ENCODE measurements at regions not wholly inside any gene's neighbourhood (a gene's known extent, or its start where the extent isn't known, plus 50 kb on each side); places are given as distances from the start of the nearest gene placed in this dataset.
"Not testable (repeated sequence)": the region's sequence is repeated elsewhere in the genome, so short reads cannot be mapped to it uniquely, and the experiment has no call there.

DNA sequence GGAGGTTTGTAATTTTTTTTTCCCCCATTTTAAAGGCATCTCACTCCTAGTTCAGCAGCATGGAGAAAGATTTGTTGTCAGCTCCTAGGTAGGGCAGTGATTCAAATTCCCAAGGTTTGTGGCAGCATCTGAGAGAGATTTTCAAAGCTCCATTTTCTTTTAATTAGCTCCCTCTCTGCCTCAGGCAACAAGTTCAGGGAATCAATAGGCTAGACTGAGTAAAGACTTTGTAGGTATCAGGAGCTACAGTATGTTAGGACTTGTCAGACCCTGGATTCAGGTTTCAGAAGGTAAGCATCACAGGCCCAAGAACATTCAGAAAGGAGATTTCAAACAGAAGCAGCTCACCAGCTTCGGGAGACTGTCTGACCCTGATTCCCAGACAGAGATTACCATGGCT is 273.3 kb upstream of the ERBB4 start:
- DNase-seq (ENCODE audit: low read depth, low spot score) = no peak
- POLR2A ChIA-PET = no interaction called here
- Histone ChIP-seq H3K9me3 (ENCODE audit: control insufficient read depth, insufficient read depth, low read length) (no peaks in the 10 kb centered on the region), H3K27me3 (ENCODE audit: control insufficient read depth, insufficient read depth, low read length) (no peaks in the 10 kb centered on the region), H3K4me3 (ENCODE audit: low read depth, low read length) (no peak overlapping the region), H3K27ac (ENCODE audit: low read depth, low read length) (no peak overlapping the region)
- CTCF ChIA-PET = no interaction called here
- TF ChIP-seq, protein P1, sequence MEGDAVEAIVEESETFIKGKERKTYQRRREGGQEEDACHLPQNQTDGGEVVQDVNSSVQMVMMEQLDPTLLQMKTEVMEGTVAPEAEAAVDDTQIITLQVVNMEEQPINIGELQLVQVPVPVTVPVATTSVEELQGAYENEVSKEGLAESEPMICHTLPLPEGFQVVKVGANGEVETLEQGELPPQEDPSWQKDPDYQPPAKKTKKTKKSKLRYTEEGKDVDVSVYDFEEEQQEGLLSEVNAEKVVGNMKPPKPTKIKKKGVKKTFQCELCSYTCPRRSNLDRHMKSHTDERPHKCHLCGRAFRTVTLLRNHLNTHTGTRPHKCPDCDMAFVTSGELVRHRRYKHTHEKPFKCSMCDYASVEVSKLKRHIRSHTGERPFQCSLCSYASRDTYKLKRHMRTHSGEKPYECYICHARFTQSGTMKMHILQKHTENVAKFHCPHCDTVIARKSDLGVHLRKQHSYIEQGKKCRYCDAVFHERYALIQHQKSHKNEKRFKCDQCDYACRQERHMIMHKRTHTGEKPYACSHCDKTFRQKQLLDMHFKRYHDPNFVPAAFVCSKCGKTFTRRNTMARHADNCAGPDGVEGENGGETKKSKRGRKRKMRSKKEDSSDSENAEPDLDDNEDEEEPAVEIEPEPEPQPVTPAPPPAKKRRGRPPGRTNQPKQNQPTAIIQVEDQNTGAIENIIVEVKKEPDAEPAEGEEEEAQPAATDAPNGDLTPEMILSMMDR (IDR thresholded peaks at IDR 0.05; ENCODE audit: low read depth, low read length) = no peak

DNA sequence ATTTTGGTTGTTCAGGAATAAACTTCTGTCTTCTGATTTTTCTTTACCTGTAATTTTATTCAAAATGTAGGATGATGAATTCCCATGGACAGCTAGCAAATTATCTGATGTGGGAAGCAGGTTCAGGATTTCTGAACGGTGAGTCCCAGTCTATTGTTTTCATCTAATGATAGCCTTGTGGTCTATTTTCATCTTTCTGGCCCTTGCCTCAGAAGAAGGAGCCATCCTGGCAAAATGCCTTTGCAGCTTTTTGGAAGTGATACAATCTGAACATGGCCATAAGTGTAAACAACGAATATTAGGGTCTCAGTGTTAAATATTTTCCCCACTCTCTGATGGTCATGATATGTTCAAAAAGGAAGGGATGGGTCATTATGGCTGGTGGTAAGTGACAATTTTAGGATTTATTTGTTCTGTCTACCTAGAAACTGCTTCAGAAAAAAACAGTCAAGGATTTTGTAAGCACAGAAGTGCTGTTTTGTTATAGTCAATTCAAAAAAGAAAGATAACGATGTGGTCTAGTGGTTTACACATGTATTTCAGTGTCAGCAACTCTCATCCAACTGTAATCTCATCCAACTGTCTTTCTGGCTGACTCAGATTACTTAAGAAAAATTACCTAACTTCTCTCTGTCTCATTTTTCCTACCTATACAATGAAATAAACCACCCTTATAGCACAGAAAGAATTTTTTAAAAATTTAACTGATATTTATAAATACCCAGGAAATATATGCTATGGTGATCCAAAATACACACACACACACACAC is 272.6 kb upstream of the ERBB4 start:
- POLR2A ChIA-PET = no interaction called here
- H3K27ac ChIP-seq (ENCODE audit: low read depth, low read length) = no peak overlapping the region
- DNase-seq (ENCODE audit: low read depth, low spot score) = no peak
- H3K4me3 ChIP-seq (ENCODE audit: low read depth, low read length) = no peak overlapping the region
- CTCF ChIA-PET = no interaction called here
- TF ChIP-seq, protein P1 (IDR thresholded peaks at IDR 0.05; ENCODE audit: low read depth, low read length) = no peak
- H3K9me3 ChIP-seq (ENCODE audit: control insufficient read depth, insufficient read depth, low read length) = no peaks in the 10 kb centered on the region
- H3K27me3 ChIP-seq (ENCODE audit: control insufficient read depth, insufficient read depth, low read length) = no peaks in the 10 kb centered on the region

DNA sequence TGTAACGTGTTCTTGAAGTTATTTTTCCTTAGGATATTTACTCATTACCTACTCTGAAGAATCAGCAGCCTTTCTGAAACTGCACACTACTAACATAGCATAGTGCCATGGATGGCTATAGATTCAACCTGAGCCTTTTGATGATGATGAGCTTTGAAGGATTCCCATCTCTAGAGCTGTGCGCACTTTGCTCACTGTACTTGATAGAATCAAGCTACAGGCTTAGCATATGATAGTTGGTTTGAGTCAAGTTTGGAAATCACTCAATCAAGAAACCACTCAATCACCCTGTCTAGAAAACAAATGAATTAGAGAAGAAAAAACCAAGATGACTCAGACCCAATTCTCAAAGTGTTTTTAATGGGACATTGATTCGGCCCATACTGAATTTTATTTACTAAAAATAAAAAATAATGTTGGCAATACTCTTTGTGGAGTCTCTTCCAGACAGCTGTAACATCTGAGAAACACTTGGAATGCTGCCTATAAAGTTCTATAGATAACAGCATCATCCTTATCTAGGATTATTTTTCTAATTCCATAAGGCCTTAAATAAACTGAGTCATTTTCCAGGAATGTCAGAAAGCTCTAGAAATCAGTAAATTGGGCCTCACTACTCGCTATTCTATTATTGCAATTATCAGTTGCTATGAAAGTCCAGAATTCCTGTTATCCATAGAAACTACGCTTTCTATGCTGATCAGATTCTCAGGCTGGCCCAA is 259.0 kb upstream of the ERBB4 start:
- TF ChIP-seq, protein P1 (IDR thresholded peaks at IDR 0.05; ENCODE audit: low read depth, low read length) = no peak
- POLR2A ChIA-PET = no interaction called here
- no peaks in the 10 kb centered on the region for H3K27me3 ChIP-seq (ENCODE audit: control insufficient read depth, insufficient read depth, low read length)
- no peak for DNase-seq (ENCODE audit: low read depth, low spot score)
- CTCF ChIA-PET = interaction anchor here (1.0 to 1.7 kb wide), 2 partner anchors 20 to 94 kb away, joined by 5 to 6 read pairs; no protein-coding TSS in a partner anchor
- H3K27ac ChIP-seq (ENCODE audit: low read depth, low read length) = no peak overlapping the region
- H3K9me3 ChIP-seq (ENCODE audit: control insufficient read depth, insufficient read depth, low read length) = no peaks in the 10 kb centered on the region
- H3K4me3 ChIP-seq (ENCODE audit: low read depth, low read length) = no peak overlapping the region

DNA sequence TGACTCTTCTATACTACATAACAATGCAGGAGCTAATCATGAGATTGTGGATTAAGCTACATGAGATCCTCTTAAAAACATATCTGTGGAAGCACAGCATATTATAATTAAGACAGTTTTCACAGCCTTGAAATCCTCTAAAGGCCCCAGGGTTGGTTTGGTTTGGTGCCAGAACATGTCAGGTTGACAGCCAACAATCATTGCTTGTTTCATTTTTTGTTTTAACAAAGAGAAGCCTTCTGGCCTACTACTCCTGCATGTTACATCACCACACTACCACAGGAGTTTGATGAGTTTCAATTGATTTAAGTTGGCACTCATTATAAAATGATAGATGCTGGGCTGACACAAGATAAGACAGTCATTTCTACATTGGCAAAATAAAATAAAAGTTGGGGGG is 255.9 kb upstream of the ERBB4 start:
- no peaks in the 10 kb centered on the region for H3K27me3 ChIP-seq (ENCODE audit: control insufficient read depth, insufficient read depth, low read length)
- no peak for DNase-seq (ENCODE audit: low read depth, low spot score)
- no peaks in the 10 kb centered on the region for H3K9me3 ChIP-seq (ENCODE audit: control insufficient read depth, insufficient read depth, low read length)
- TF ChIP-seq, protein P1 (IDR thresholded peaks at IDR 0.05; ENCODE audit: low read depth, low read length) = no peak
- H3K27ac ChIP-seq (ENCODE audit: low read depth, low read length) = no peak overlapping the region
- ChIA-PET POLR2A (no interaction called here), CTCF (interaction anchor here (1.6 kb wide), 1 partner anchor 98 kb away, joined by 3 read pairs; no protein-coding TSS in a partner anchor)
- no peak overlapping the region for H3K4me3 ChIP-seq (ENCODE audit: low read depth, low read length)

DNA sequence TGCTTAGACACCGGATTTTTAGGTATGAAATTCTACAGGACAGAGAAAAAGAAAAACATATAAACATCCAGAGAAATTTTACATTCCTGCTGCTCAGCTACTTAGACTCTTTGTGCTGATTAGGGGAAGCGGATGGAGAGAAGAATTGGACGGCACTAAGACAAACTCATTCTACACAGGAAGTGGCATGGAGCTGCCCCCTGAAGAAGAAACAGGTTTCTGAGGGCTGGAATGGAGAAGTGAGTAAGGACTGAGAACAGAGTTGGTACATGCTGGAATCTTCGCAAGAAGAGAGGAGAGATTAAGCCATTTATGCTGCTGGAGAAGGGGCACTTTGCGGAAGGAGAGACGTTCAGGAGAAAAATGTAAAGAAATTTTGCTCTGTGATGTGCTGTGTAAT is 253.0 kb upstream of the ERBB4 start:
- H3K9me3 ChIP-seq (ENCODE audit: control insufficient read depth, insufficient read depth, low read length) = no peaks in the 10 kb centered on the region
- no peak overlapping the region for H3K27ac ChIP-seq (ENCODE audit: low read depth, low read length)
- no peak for DNase-seq (ENCODE audit: low read depth, low spot score)
- H3K4me3 ChIP-seq (ENCODE audit: low read depth, low read length) = no peak overlapping the region
- ChIA-PET POLR2A (no interaction called here), CTCF (no interaction called here)
- TF ChIP-seq, protein P1 (IDR thresholded peaks at IDR 0.05; ENCODE audit: low read depth, low read length) = no peak
- H3K27me3 ChIP-seq (ENCODE audit: control insufficient read depth, insufficient read depth, low read length) = no peaks in the 10 kb centered on the region

DNA sequence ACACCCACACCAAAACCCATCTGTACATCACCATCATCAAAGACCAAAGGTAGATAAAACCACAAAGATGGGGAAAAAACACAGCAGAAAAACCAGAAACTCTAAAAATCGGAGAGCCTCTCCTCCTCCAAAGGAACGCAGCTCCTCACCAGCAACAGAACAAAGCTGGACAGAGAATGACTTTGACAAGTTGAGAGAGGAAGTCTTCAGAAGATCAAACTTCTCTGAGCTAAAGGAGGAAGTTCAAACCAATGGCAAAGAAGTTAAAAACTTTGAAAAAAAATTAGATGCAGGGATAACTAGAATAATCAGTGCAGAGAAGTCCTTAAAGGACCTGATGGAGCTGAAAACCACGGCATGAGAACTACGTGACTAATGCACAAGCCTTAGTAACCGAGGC is 247.5 kb upstream of the ERBB4 start:
- H3K27me3 ChIP-seq (ENCODE audit: control insufficient read depth, insufficient read depth, low read length); H3K4me3 ChIP-seq (ENCODE audit: low read depth, low read length); H3K27ac ChIP-seq (ENCODE audit: low read depth, low read length); DNase-seq (ENCODE audit: low read depth, low spot score); POLR2A ChIA-PET; H3K9me3 ChIP-seq (ENCODE audit: control insufficient read depth, insufficient read depth, low read length): not testable (repeated sequence)
- CTCF ChIA-PET = interaction anchor here (1.2 kb wide), 1 partner anchor 9 kb away, joined by 5 read pairs; no protein-coding TSS in a partner anchor
